Inflammatory macrophage (primary cell): ENCODE measurements at regions not wholly inside any gene's neighbourhood (a gene's known extent, or its start where the extent isn't known, plus 50 kb on each side); places are given as distances from the start of the nearest gene placed in this dataset.
"Not testable (repeated sequence)": the region's sequence is repeated elsewhere in the genome, so short reads cannot be mapped to it uniquely, and the experiment has no call there.

Experiments
- DNase-seq, 2 donors: peaks; one replicate each; pipeline ENCODE4 v3.0.0-alpha.2; 2020 to 2022

GRCh38 chr4:71081192-71081591, 87.7 kb downstream of the DCK start:
- no peak for DNase-seq

- DNase-seq = no peak
Measured at GRCh38 chr4:71093745-71094144, 100.3 kb downstream of the DCK start.

GRCh38 chr4:71094201-71094600, 100.8 kb downstream of the DCK start:
- DNase-seq = no peak

GRCh38 chr4:71095141-71095540, 101.7 kb downstream of the DCK start:
- DNase-seq = no peak

GRCh38 chr4:71095545-71095944, 102.1 kb downstream of the DCK start:
- DNase-seq = no peak

GRCh38 chr4:71107726-71108125, 114.3 kb downstream of the DCK start:
- DNase-seq = no peak

GRCh38 chr4:71110499-71110898, 117.0 kb downstream of the DCK start:
- DNase-seq = no peak

- DNase-seq = not testable (repeated sequence)
Measured at GRCh38 chr4:71111133-71111532, 117.7 kb downstream of the DCK start.

- DNase-seq = no peak
Measured at GRCh38 chr4:71113294-71113693, 119.8 kb downstream of the DCK start.

GRCh38 chr4:71120831-71121524, 127.5 kb downstream of the DCK start:
- DNase-seq = no peak

GRCh38 chr4:71123951-71124350, 130.5 kb downstream of the DCK start:
- DNase-seq = no peak

- no peak for DNase-seq
Measured at GRCh38 chr4:71125137-71125536, 131.7 kb downstream of the DCK start.

- DNase-seq = no peak
Measured at GRCh38 chr4:71126719-71127118, 133.3 kb downstream of the DCK start.

- DNase-seq = no peak
Measured at GRCh38 chr4:71130827-71131603, 137.6 kb downstream of the DCK start.

- no peak for DNase-seq
Measured at GRCh38 chr4:71132486-71132885, 139.0 kb downstream of the DCK start.

- no peak for DNase-seq
Measured at GRCh38 chr4:71133491-71133890, 140.0 kb downstream of the DCK start.

GRCh38 chr4:71136071-71136470, 142.6 kb downstream of the DCK start:
- no peak for DNase-seq

GRCh38 chr4:71138007-71138615, 144.7 kb downstream of the DCK start:
- DNase-seq = no peak

GRCh38 chr4:71140563-71140962, 147.1 kb downstream of the DCK start:
- no peak for DNase-seq

GRCh38 chr4:71141125-71141524, 147.7 kb downstream of the DCK start:
- DNase-seq = peak; percentile 38 to 45

GRCh38 chr4:71147261-71147660, 153.8 kb downstream of the DCK start:
- DNase-seq = no peak

- no peak for DNase-seq
Measured at GRCh38 chr4:71148545-71148944, 155.1 kb downstream of the DCK start.

- DNase-seq = no peak
Measured at GRCh38 chr4:71151054-71151453, 157.6 kb downstream of the DCK start.

- DNase-seq = no peak
Measured at GRCh38 chr4:71156616-71157015, 163.2 kb downstream of the DCK start.
